Stimulated activated CD4-positive, alpha-beta T cell treated with anti-CD3 and anti-CD28 coated beads, Interleukin-2, amount 100 ng/mL, for 48 hours (primary cell): ENCODE measurements at regions not wholly inside any gene's neighbourhood (a gene's known extent, or its start where the extent isn't known, plus 50 kb on each side); places are given as distances from the start of the nearest gene placed in this dataset.

Experiments used
- DNase-seq, 2 donors: peaks; one replicate each; pipeline ENCODE4 v3.0.0-alpha.2; 2020

GRCh38 chr10:7507887-7508726 is 97.3 kb upstream of the SFMBT2 start:
- peak in 1 of 2 donors; percentile 23 for DNase-seq

GRCh38 chr10:7506571-7506970 is 95.7 kb upstream of the SFMBT2 start:
- no peak for DNase-seq

DNA sequence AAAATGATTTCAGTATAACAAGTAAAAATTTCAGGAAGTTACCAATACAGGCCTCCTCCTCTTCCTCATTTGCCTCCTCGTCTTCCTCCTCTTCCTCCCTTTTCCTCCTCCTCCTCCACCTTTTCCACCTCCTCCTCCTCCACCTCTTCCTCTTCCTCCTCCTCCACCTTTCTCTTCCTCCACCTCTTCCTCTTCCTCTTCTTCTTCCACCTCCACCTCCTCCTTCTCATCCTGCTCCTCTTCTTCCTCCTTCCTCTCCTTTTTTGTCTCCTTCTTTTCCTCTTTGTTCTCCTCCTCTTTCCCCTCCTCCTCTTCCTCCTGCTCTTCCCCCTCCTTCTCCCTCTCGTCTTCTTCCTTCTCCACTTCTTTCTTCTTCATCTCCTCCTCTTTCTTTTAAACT is 94.4 kb upstream of the SFMBT2 start:
- DNase-seq, result no peak

GRCh38 chr10:7503190-7503589 is 92.4 kb upstream of the SFMBT2 start:
- DNase-seq, result no peak

DNA sequence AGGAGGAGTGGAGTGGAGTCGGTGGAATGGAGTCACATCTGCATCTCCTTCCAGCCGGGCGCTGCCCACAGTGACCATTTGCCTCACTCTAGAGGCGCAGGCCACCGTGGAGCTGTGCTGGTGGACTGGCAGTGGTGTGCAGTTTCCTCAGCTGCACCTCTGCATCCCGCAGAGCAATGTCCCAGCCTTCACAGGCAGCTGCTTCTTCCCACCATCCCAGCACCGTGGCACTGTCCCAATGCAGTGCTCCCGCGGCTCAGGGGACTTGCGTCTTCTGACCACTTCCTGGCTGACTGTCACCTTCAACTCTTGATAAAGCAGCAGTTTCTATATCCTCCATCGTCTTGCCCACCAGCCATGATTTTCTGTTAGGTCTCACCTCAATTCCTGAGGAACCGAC is 90.3 kb upstream of the SFMBT2 start:
- DNase-seq, result no peak

DNA sequence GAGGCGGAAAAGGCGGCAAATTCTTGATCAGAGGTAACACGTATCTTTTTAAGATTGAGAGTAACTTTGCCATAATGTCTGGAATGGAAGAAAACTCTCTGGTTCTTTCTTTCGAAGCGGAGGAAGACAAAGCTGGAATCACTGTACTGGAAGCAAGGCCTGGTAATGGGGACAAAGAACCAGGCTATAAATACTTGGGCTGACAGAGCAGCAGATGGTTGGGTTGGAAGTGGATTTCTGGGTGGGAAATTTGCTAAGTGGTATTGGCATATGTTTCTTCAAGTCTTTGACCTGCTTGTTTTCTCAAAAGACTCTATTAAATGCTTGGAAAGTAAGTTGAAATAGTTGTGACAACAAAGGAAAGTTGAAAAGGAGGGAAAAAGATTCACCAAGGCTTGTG is 87.3 kb upstream of the SFMBT2 start:
- no peak for DNase-seq

GRCh38 chr10:7493996-7494395 is 83.2 kb upstream of the SFMBT2 start:
- no peak for DNase-seq

GRCh38 chr10:7492660-7493046 is 81.8 kb upstream of the SFMBT2 start:
- DNase-seq, result no peak

DNA sequence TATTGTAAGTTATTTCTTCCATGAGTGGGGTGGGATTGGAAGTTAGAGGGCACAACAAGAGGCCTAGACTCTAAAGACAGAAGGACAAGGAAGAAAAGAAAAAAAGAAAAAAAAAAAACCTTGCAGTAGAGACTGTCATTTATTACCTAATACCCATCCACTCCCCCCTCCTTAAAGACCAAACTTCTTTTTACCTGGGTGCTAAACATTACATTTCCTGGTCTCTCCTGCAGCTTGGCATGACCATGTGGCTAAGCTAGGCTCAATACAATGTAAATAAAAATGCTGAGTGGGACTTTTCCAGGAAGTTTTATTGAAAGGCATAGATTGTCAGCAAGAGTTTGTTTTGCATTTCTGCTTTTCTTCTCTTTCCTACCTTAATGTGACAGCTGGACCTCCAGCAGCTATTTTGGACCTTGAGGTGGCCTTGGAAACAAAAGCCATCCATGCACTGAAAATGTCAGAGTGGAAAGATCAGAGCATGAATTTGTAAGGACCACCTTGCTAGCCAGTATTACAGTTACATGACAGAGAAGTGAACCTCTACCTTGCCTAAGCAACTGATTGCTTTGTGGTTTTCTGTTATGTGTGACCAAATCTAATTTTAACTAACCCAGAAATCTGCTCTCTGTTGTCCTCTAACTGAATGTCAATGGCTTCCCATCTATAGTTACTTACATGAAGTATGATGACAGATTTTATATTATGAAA is 81.3 kb upstream of the SFMBT2 start:
- DNase-seq, result no peak

- no peak for DNase-seq
Observed at GRCh38 chr10:7491230-7491629, 80.4 kb upstream of the SFMBT2 start.

DNA sequence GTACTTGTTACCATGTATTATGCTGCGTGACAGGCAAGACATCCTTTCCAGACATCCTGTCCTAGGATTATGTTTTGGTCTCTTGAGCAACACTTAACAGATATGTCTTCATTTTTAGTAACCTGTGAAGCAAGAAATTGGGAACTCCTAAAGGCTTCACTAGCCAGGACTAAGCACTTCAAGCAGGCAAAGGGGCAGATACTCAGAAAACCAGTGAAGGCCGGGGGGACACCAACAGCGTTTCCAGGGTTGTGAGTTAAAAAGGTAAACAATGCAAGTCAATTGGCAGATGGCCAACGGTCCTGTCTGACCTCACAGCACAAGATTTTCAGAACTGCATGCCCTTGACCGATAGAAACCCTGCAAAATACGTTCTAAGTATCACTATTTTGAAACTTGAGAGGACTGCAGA is 77.6 kb upstream of the SFMBT2 start:
- no peak for DNase-seq

- DNase-seq, result no peak
Observed at GRCh38 chr10:7487528-7487927, 76.7 kb upstream of the SFMBT2 start.

DNA sequence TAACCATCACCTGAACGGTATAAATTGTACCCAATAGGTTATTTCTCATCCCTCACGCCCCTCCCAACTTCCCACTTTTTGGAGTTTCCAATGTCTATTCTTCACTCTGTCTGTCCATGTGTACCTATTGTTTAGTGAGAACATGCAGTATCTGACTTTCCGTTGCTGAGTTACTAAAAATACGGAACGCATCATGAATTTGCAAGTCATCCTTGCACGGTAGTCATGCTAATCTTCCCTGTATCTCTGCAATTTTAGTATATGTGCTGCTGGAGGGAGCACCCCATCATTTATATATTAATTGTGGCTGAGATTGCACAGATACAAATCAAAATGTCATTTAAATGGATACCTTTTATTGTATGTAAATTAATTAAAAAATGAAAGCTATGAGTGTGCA is 75.7 kb upstream of the SFMBT2 start:
- no peak for DNase-seq

DNA sequence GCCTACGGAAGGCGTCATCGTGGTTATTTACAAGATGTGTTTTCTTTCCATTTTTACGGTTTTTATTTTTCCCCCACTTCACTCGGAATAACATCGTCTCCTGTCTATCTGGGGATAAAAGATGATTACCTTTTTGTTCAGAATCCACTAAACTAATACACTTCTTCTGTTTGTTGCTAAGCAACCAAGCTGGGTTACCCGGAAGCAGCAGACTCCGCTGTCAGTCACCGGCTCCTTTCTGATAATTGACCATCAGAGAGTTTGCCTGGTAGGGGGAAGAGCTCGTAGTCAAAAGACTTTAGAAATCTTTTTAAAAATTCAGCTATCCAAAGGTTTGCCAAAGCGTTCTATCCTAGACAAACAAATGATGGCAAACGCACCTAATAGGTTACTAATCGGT is 75.0 kb upstream of the SFMBT2 start:
- DNase-seq, result no peak

DNA sequence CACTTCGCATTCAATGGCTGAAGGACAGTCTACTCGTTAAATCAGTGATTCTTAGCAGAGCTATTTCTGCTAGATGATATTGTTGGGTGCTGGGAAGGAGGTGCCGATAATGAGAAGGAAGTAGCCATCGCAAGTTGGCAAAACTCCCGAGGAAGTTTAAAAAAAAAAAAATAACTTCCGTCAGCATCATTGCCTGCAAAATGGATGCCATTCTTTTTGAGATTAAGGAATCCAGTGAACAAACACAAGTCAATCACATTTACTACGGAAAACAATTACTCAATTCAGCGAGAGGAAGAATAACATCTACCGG is 74.4 kb upstream of the SFMBT2 start:
- no peak for DNase-seq

DNA sequence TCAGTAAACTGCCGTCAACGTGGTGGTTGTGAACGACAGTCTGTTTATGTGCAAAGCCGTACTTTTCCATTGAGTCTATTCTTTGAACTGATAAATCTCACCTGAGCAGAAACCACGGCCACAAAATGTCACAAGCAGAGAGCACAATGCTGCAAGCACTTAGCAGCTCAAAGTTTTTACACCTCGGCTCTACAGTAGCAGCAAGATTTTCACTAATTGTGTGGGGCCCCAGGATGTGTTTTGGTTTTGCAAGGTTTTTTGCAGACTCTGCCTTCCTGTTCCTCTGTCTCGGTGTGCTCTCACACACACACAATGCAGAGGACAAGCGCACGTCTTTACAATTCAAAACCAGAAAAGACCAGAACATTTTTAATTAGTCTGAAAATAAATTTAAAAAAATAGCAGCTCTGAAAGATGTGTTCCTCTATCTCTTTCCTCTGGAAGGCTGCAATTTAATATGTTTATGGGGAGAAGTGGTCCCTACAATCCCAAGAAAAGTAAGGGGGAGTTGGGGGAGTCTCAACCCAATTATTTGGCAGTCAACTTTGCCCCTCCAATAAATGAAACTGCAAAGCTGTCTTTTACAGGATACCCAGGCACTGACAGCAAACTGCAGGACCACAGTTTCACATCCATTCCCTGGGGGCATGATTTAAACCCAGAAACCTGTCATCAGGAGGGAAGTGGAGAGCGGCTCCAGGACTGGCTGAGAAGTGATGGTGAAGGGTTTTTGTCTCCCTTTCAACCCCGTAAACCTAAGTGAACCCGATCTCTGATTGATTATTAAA is 73.8 kb upstream of the SFMBT2 start:
- peak in 1 of 2 donors; percentile 22 for DNase-seq

- no peak for DNase-seq
Observed at GRCh38 chr10:7483848-7484247, 73.0 kb upstream of the SFMBT2 start.

DNA sequence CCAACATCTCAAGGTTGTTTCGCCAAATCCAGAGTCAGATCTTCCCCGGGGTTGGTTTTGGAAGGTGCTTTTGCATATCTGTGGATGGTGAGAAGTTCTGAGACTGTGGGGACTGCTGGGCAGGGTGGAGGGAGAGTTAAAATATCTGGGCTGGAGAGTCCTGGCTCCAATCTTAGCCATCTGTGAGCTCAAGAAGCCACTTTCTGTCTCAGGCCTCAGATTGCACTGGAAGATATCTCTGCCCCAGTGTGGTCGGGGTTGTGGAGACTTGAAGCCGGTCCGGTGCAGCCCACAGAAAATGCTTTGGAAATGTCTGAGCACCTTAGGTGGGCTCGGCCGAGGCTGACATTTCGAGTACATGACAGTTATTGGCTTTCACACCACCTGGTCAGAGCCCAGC is 72.2 kb upstream of the SFMBT2 start:
- DNase-seq, result no peak

DNA sequence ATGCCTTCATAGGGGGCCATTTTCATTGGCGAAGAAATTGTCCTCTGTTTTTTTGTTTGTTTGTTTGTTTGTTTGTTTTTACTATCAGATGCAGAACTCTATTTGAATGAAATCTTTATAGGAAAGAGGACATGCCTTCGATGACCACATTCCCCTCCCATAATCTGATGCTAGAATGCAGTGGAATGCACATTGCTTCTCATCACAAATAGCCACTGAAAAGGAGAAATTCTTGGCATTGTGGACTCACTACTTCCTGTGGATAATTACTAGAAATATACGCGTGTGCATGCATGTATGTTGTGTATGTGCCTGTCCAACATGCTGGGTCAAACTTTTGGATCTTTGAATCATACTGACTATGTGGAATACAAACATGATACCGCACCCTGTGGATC is 70.5 kb upstream of the SFMBT2 start:
- no peak for DNase-seq

DNA sequence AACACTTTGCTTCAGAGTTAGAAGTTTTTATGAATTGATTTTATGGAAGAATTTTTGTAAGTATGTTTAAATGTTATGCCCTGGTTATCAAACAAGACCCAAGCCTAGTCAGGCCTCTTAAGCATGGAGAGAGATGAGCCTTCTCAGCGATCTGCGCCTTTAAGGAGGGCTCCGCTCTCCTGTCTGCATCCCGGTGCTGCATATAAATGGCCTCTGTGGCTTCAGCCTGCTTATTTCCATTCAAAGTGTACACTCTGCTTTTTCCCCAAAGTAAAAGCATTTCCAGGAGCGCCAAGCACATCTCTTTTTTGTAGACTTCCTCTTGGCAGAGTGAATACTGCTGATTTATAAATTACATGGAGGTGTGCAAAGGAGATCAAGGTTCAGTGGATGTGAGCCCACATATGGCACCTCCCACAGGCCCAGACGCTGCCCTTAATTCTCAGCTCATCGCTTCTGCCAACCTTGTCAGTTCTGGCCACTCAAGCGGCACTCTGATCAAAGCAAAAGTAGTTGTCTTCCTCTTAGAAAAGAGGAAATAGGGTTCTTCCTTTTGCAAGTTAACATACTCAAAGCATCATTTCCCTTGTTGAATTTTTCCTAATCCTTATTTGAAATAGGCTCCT is 70.0 kb upstream of the SFMBT2 start:
- DNase-seq, result no peak

GRCh38 chr10:7479861-7480598 is 69.2 kb upstream of the SFMBT2 start:
- no peak for DNase-seq

GRCh38 chr10:7478727-7479457 is 68.1 kb upstream of the SFMBT2 start:
- no peak for DNase-seq
